ENCODE measurements at regions not wholly inside any gene's neighbourhood (a gene's known extent, or its start where the extent isn't known, plus 50 kb on each side); places are given as distances from the start of the nearest gene placed in this dataset.

DNA sequence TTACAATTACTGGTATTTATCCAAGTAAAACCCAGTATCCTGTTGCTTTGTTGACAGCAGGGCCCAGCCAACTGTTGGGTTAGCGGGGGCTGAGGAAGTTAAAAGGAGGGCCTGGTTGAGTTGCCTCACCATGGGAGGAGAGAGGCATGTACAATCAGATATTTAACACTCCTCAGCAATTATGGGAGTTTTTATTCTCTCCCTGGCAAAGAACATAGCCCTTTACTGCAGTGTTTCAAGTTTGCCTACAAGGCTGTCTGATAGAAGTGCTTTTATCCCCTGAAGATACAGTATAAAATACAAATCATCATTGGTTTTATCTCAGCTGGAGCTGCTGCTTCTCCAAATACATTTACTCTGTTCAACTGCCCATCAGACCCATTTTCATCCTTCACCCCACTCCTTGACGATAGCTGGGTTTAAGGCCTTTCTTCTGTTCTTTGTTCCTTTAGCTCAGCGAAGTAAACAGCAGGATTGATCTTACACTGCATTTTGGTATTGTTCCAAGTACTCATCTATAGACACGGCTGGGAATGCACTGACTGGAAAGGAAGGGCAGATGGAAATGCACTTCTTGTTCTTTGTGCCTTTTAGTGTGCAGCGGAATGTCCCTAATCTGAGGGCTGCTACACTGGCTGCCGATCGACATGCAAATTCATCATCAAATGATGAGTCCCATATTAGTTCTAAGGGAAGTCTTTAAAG, 402.5 kb upstream of the SPRED2 start:
- TF ChIP-seq TCF12 (IDR thresholded peaks at IDR 0.05; ENCODE audit: low read depth) (no peak), TEAD4 (IDR thresholded peaks at IDR 0.05) (no peak), NFIC (IDR thresholded peaks at IDR 0.05) (no peak), CREB1 (IDR thresholded peaks at IDR 0.05; ENCODE audit: low read depth) (no peak), EP300 (IDR thresholded peaks at IDR 0.05; ENCODE audit: borderline replicate concordance) (no peak), EGR1 (IDR thresholded peaks at IDR 0.05) (no peak)
- TF ChIP-seq, protein P1, sequence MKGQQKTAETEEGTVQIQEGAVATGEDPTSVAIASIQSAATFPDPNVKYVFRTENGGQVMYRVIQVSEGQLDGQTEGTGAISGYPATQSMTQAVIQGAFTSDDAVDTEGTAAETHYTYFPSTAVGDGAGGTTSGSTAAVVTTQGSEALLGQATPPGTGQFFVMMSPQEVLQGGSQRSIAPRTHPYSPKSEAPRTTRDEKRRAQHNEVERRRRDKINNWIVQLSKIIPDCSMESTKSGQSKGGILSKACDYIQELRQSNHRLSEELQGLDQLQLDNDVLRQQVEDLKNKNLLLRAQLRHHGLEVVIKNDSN (IDR thresholded peaks at IDR 0.05): no peak

DNA sequence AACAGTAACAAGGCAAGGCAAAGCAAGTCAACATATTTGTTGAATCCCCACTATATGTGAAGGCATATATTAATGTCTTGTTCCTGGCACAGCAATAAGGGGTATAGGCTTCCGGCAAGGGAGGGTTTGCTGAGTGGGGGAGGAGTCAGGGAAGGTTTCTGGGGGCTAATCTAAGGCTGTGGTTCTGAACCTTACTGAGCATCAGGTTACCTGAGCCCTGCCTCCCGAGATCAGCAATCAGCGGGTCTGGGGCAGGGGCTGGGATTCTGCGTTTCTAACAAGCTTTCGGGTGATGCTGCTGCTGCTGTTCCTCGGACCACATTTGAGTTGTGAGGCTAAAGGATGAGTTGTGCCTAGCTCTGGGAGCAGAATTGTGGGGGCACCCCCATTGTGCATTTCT, 401.7 kb upstream of the SPRED2 start:
- TF ChIP-seq YY1 (IDR thresholded peaks at IDR 0.05; ENCODE audit: low read depth): no peak
- no peak for TF ChIP-seq EGR1 (IDR thresholded peaks at IDR 0.05)
- TF ChIP-seq, protein P2, sequence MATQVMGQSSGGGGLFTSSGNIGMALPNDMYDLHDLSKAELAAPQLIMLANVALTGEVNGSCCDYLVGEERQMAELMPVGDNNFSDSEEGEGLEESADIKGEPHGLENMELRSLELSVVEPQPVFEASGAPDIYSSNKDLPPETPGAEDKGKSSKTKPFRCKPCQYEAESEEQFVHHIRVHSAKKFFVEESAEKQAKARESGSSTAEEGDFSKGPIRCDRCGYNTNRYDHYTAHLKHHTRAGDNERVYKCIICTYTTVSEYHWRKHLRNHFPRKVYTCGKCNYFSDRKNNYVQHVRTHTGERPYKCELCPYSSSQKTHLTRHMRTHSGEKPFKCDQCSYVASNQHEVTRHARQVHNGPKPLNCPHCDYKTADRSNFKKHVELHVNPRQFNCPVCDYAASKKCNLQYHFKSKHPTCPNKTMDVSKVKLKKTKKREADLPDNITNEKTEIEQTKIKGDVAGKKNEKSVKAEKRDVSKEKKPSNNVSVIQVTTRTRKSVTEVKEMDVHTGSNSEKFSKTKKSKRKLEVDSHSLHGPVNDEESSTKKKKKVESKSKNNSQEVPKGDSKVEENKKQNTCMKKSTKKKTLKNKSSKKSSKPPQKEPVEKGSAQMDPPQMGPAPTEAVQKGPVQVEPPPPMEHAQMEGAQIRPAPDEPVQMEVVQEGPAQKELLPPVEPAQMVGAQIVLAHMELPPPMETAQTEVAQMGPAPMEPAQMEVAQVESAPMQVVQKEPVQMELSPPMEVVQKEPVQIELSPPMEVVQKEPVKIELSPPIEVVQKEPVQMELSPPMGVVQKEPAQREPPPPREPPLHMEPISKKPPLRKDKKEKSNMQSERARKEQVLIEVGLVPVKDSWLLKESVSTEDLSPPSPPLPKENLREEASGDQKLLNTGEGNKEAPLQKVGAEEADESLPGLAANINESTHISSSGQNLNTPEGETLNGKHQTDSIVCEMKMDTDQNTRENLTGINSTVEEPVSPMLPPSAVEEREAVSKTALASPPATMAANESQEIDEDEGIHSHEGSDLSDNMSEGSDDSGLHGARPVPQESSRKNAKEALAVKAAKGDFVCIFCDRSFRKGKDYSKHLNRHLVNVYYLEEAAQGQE (IDR thresholded peaks at IDR 0.05; ENCODE audit: low read depth): no peak
- TF ChIP-seq EP300 (IDR thresholded peaks at IDR 0.05; ENCODE audit: borderline replicate concordance): no peak
- TF ChIP-seq CREB1 (IDR thresholded peaks at IDR 0.05; ENCODE audit: low read depth): no peak
- TF ChIP-seq, protein P1 (IDR thresholded peaks at IDR 0.05): no peak
- TF ChIP-seq TCF12 (IDR thresholded peaks at IDR 0.05; ENCODE audit: low read depth): no peak
- no peak for TF ChIP-seq TAF1 (IDR thresholded peaks at IDR 0.05; ENCODE audit: low read depth)
- TF ChIP-seq ZBTB7A (IDR thresholded peaks at IDR 0.05; ENCODE audit: low read depth): no peak
- no peak for TF ChIP-seq TEAD4 (IDR thresholded peaks at IDR 0.05)
- TF ChIP-seq CEBPB (IDR thresholded peaks at IDR 0.05): no peak
- no peak for TF ChIP-seq NFIC (IDR thresholded peaks at IDR 0.05)
- TF ChIP-seq RAD21 (IDR thresholded peaks at IDR 0.05; ENCODE audit: low read depth): no peak
- TF ChIP-seq FOXM1 (IDR thresholded peaks at IDR 0.05; ENCODE audit: borderline replicate concordance, low read depth): no peak
- TF ChIP-seq, protein P3, sequence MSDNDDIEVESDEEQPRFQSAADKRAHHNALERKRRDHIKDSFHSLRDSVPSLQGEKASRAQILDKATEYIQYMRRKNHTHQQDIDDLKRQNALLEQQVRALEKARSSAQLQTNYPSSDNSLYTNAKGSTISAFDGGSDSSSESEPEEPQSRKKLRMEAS (IDR thresholded peaks at IDR 0.05): no peak

DNA sequence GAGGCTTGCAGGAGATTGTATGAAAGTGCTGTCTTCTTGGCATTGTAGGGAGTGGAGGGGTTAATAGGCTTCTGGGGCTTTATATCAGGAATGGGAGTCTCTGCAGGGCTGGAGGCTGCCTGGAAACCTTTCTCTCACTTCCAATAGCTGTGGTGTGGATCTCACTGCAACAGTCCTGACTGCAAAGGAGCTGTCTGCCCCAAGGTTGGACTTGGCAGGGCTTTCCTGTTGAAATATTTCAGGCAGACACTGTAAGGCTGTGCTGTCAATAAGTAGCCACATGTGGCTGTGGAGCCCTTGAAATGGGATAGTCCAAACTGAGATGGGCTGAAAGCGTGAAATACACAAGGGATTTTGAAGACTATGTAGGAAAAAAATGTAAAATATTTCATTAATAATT, 399.1 kb upstream of the SPRED2 start:
- TF ChIP-seq CEBPB (IDR thresholded peaks at IDR 0.05) (no peak), RAD21 (IDR thresholded peaks at IDR 0.05; ENCODE audit: low read depth) (no peak), EP300 (IDR thresholded peaks at IDR 0.05; ENCODE audit: borderline replicate concordance) (no peak), TCF12 (IDR thresholded peaks at IDR 0.05; ENCODE audit: low read depth) (no peak), CREB1 (IDR thresholded peaks at IDR 0.05; ENCODE audit: low read depth) (no peak), ZBTB7A (IDR thresholded peaks at IDR 0.05; ENCODE audit: low read depth) (no peak)
- TF ChIP-seq, protein P3 (IDR thresholded peaks at IDR 0.05): no peak
- TF ChIP-seq, protein P2 (IDR thresholded peaks at IDR 0.05; ENCODE audit: low read depth): no peak

DNA sequence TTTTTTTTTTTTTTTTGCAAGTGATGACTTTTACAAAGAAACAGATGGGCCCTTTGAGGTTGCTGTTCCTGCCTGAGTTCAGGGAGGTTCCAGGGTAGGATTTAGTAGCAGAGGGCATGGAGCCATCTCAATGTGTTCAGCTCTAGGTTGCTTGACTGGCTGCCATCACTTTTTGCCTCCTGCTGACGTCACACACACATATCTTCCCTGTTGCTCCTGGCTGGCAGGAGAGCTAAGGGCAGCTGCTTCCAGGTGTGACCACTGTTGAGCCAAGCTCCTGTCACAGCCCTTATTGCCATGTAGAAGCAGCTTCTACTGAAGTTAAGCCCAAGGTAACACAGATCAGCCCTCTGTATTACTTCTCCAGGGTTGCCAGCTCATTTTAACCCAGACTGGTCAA, 394.2 kb upstream of the SPRED2 start:
- no peak for TF ChIP-seq TAF1 (IDR thresholded peaks at IDR 0.05; ENCODE audit: low read depth)
- TF ChIP-seq ZBTB7A (IDR thresholded peaks at IDR 0.05; ENCODE audit: low read depth): no peak
- TF ChIP-seq RAD21 (IDR thresholded peaks at IDR 0.05; ENCODE audit: low read depth): no peak

DNA sequence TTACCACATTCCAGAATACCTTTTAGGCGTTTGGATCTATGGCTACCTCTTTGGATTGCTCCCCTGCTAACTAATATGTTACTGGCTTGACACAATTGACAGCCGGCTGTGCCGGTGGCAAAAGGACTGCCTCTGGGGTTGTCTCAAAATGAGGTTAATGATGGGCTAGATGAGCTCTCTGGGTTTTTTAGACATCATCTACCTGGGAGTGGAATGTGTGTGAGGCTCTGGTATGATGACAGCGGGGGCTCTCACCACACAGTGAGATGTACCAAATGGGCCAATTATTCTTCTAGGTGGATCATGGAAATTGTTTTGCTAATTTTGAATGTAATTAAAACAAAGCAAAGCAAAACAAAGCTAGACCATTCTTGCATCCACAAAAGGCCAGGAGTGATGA, 391.1 kb upstream of the SPRED2 start:
- TF ChIP-seq EP300 (IDR thresholded peaks at IDR 0.05; ENCODE audit: borderline replicate concordance) (no peak), TAF1 (IDR thresholded peaks at IDR 0.05; ENCODE audit: low read depth) (no peak), YY1 (IDR thresholded peaks at IDR 0.05; ENCODE audit: low read depth) (no peak), NFIC (IDR thresholded peaks at IDR 0.05) (no peak), EGR1 (IDR thresholded peaks at IDR 0.05) (no peak), ZBTB7A (IDR thresholded peaks at IDR 0.05; ENCODE audit: low read depth) (no peak)
- TF ChIP-seq, protein P1 (IDR thresholded peaks at IDR 0.05): no peak
- TF ChIP-seq, protein P3 (IDR thresholded peaks at IDR 0.05): no peak

DNA sequence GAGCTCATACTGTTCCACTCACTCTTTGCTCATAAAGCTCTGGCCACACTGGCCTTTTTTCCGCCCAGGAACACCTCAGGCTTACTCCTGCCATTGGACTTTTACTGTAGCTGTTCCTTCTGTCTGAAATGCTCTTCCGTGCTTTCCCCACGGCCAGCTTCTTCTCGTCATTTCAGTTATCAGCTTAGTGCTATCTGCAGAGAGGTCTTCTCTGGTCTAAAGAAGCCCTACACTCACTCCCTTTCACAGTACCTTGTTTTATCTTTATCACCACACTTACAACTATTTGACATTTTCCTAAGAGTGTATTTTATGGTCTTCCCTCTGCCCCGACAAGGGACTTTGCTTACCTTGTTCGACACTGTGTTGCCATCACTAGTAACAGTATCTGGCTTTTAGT, 388.1 kb upstream of the SPRED2 start:
- TF ChIP-seq ZBTB7A (IDR thresholded peaks at IDR 0.05; ENCODE audit: low read depth): no peak
- TF ChIP-seq EP300 (IDR thresholded peaks at IDR 0.05; ENCODE audit: borderline replicate concordance): no peak
- TF ChIP-seq, protein P1 (IDR thresholded peaks at IDR 0.05): no peak
- no peak for TF ChIP-seq YY1 (IDR thresholded peaks at IDR 0.05; ENCODE audit: low read depth)
- TF ChIP-seq RAD21 (IDR thresholded peaks at IDR 0.05; ENCODE audit: low read depth): no peak
- no peak for TF ChIP-seq NFIC (IDR thresholded peaks at IDR 0.05)
- TF ChIP-seq CREB1 (IDR thresholded peaks at IDR 0.05; ENCODE audit: low read depth): no peak
- TF ChIP-seq FOXM1 (IDR thresholded peaks at IDR 0.05; ENCODE audit: borderline replicate concordance, low read depth): no peak
- TF ChIP-seq, protein P3 (IDR thresholded peaks at IDR 0.05): no peak
- no peak for TF ChIP-seq TCF12 (IDR thresholded peaks at IDR 0.05; ENCODE audit: low read depth)
- TF ChIP-seq TEAD4 (IDR thresholded peaks at IDR 0.05): no peak
- no peak for TF ChIP-seq EGR1 (IDR thresholded peaks at IDR 0.05)
- TF ChIP-seq, protein P2 (IDR thresholded peaks at IDR 0.05; ENCODE audit: low read depth): no peak
- no peak for TF ChIP-seq TAF1 (IDR thresholded peaks at IDR 0.05; ENCODE audit: low read depth)
- no peak for TF ChIP-seq CEBPB (IDR thresholded peaks at IDR 0.05)
